Activated naive CD8-positive, alpha-beta T cell treated with anti-CD3 and anti-CD28 coated beads for 36 hours (primary cell): ENCODE measurements at regions not wholly inside any gene's neighbourhood (a gene's known extent, or its start where the extent isn't known, plus 50 kb on each side); places are given as distances from the start of the nearest gene placed in this dataset.

ENCODE experiments used
- DNase-seq: peaks from one replicate; pipeline ENCODE4 v3.0.0; 2021
- H3K27ac Mint-ChIP-seq: one replicate; pipeline ENCODE4 v1.8.0; 2022; ENCODE audit warnings: mild to moderate bottlenecking, moderate library complexity, mixed read lengths
- H3K27me3 Mint-ChIP-seq: one replicate; pipeline ENCODE4 v1.8.0; 2022; ENCODE audit warnings: mild to moderate bottlenecking, mixed read lengths
- H3K36me3 Mint-ChIP-seq: one replicate; pipeline ENCODE4 v1.8.0; 2021; ENCODE audit warnings: mild to moderate bottlenecking, mixed read lengths
- H3K4me1 Mint-ChIP-seq: one replicate; pipeline ENCODE4 v1.8.0; 2021; ENCODE audit warnings: mixed read lengths
- H3K4me3 Mint-ChIP-seq: one replicate; pipeline ENCODE4 v1.8.0; 2022; ENCODE audit warnings: mild to moderate bottlenecking, moderate library complexity, mixed read lengths
- H3K9me3 Mint-ChIP-seq: one replicate; pipeline ENCODE4 v1.8.0; 2022; ENCODE audit warnings: mixed read lengths

GRCh38 chr1:105632342-105633196, 1423.9 kb upstream of the PRMT6 start:
- Mint-ChIP-seq H3K4me1 (no peaks in the 10 kb centered on the region), H3K9me3 (peaks cover 17% of the 10 kb centered on the region), H3K4me3 (no peak overlapping the region), H3K27me3 (no peaks in the 10 kb centered on the region), H3K27ac (no peak overlapping the region), H3K36me3 (no peaks in the 10 kb centered on the region)
- no peak for DNase-seq

GRCh38 chr1:105636052-105636451, 1420.4 kb upstream of the PRMT6 start:
- Mint-ChIP-seq H3K27me3 (no peaks in the 10 kb centered on the region), H3K9me3 (peaks cover 18% of the 10 kb centered on the region), H3K36me3 (no peaks in the 10 kb centered on the region), H3K27ac (no peak overlapping the region), H3K4me3 (no peak overlapping the region), H3K4me1 (no peaks in the 10 kb centered on the region)
- no peak for DNase-seq

GRCh38 chr1:105641407-105641806, 1415.1 kb upstream of the PRMT6 start:
- H3K27ac Mint-ChIP-seq = no peak overlapping the region
- no peak overlapping the region for H3K4me3 Mint-ChIP-seq
- peaks cover 10% of the 10 kb centered on the region for H3K9me3 Mint-ChIP-seq
- DNase-seq = no peak
- no peaks in the 10 kb centered on the region for H3K4me1 Mint-ChIP-seq
- H3K27me3 Mint-ChIP-seq = no peaks in the 10 kb centered on the region
- H3K36me3 Mint-ChIP-seq = no peaks in the 10 kb centered on the region

- H3K27ac Mint-ChIP-seq = no peak overlapping the region
- H3K36me3 Mint-ChIP-seq = no peaks in the 10 kb centered on the region
- no peaks in the 10 kb centered on the region for H3K4me1 Mint-ChIP-seq
- no peaks in the 10 kb centered on the region for H3K27me3 Mint-ChIP-seq
- no peak overlapping the region for H3K4me3 Mint-ChIP-seq
- no peak for DNase-seq
- H3K9me3 Mint-ChIP-seq = peaks cover 2% of the 10 kb centered on the region
These were observed 1404.4 kb upstream of the PRMT6 start for GRCh38 chr1:105652109-105652508.

GRCh38 chr1:105655032-105655431, 1401.4 kb upstream of the PRMT6 start:
- Mint-ChIP-seq H3K27me3 (no peaks in the 10 kb centered on the region), H3K4me3 (no peak overlapping the region), H3K4me1 (no peaks in the 10 kb centered on the region), H3K9me3 (no peaks in the 10 kb centered on the region), H3K36me3 (no peaks in the 10 kb centered on the region), H3K27ac (no peak overlapping the region)
- DNase-seq = no peak

- Mint-ChIP-seq H3K4me3 (no peak overlapping the region), H3K27ac (no peak overlapping the region), H3K9me3 (peaks cover 8% of the 10 kb centered on the region), H3K4me1 (no peaks in the 10 kb centered on the region), H3K36me3 (no peaks in the 10 kb centered on the region), H3K27me3 (no peaks in the 10 kb centered on the region)
- no peak for DNase-seq
These were observed 1392.0 kb upstream of the PRMT6 start for GRCh38 chr1:105664495-105664894.

GRCh38 chr1:105678334-105678733, 1378.1 kb upstream of the PRMT6 start:
- Mint-ChIP-seq H3K27ac (no peak overlapping the region), H3K4me1 (no peaks in the 10 kb centered on the region), H3K27me3 (no peaks in the 10 kb centered on the region), H3K9me3 (peaks cover 6% of the 10 kb centered on the region), H3K4me3 (no peak overlapping the region), H3K36me3 (no peaks in the 10 kb centered on the region)
- no peak for DNase-seq

- peaks cover 7% of the 10 kb centered on the region for H3K9me3 Mint-ChIP-seq
- DNase-seq = no peak
- H3K4me3 Mint-ChIP-seq = no peak overlapping the region
- no peaks in the 10 kb centered on the region for H3K4me1 Mint-ChIP-seq
- no peaks in the 10 kb centered on the region for H3K27me3 Mint-ChIP-seq
- H3K36me3 Mint-ChIP-seq = no peaks in the 10 kb centered on the region
- no peak overlapping the region for H3K27ac Mint-ChIP-seq
These were observed 1371.8 kb upstream of the PRMT6 start for GRCh38 chr1:105684714-105685113.

GRCh38 chr1:105686026-105686425, 1370.4 kb upstream of the PRMT6 start:
- H3K4me3 Mint-ChIP-seq = no peak overlapping the region
- peaks cover 5% of the 10 kb centered on the region for H3K9me3 Mint-ChIP-seq
- H3K4me1 Mint-ChIP-seq = no peaks in the 10 kb centered on the region
- no peaks in the 10 kb centered on the region for H3K36me3 Mint-ChIP-seq
- no peak for DNase-seq
- no peak overlapping the region for H3K27ac Mint-ChIP-seq
- no peaks in the 10 kb centered on the region for H3K27me3 Mint-ChIP-seq

GRCh38 chr1:105686874-105687690, 1369.4 kb upstream of the PRMT6 start:
- Mint-ChIP-seq H3K27me3 (no peaks in the 10 kb centered on the region), H3K36me3 (no peaks in the 10 kb centered on the region), H3K4me1 (no peaks in the 10 kb centered on the region), H3K27ac (no peak overlapping the region), H3K4me3 (no peak overlapping the region), H3K9me3 (peaks cover 5% of the 10 kb centered on the region)
- no peak for DNase-seq

GRCh38 chr1:105700723-105701122, 1355.8 kb upstream of the PRMT6 start:
- H3K9me3 Mint-ChIP-seq = peaks cover 3% of the 10 kb centered on the region
- no peaks in the 10 kb centered on the region for H3K4me1 Mint-ChIP-seq
- H3K27me3 Mint-ChIP-seq = no peaks in the 10 kb centered on the region
- no peaks in the 10 kb centered on the region for H3K36me3 Mint-ChIP-seq
- H3K4me3 Mint-ChIP-seq = no peak overlapping the region
- H3K27ac Mint-ChIP-seq = no peak overlapping the region
- DNase-seq = no peak

GRCh38 chr1:105724286-105724685, 1332.2 kb upstream of the PRMT6 start:
- Mint-ChIP-seq H3K27ac (no peak overlapping the region), H3K9me3 (peaks cover 7% of the 10 kb centered on the region), H3K36me3 (no peaks in the 10 kb centered on the region), H3K4me1 (no peaks in the 10 kb centered on the region), H3K4me3 (no peak overlapping the region), H3K27me3 (no peaks in the 10 kb centered on the region)
- DNase-seq = no peak

GRCh38 chr1:105730701-105731100, 1325.8 kb upstream of the PRMT6 start:
- Mint-ChIP-seq H3K4me1 (no peaks in the 10 kb centered on the region), H3K27me3 (no peaks in the 10 kb centered on the region), H3K9me3 (peaks cover 4% of the 10 kb centered on the region), H3K36me3 (no peaks in the 10 kb centered on the region), H3K4me3 (no peak overlapping the region), H3K27ac (no peak overlapping the region)
- no peak for DNase-seq

- no peaks in the 10 kb centered on the region for H3K27me3 Mint-ChIP-seq
- no peak overlapping the region for H3K27ac Mint-ChIP-seq
- H3K4me3 Mint-ChIP-seq = no peak overlapping the region
- no peak for DNase-seq
- peaks cover 9% of the 10 kb centered on the region for H3K9me3 Mint-ChIP-seq
- no peaks in the 10 kb centered on the region for H3K4me1 Mint-ChIP-seq
- H3K36me3 Mint-ChIP-seq = no peaks in the 10 kb centered on the region
These were observed 1320.1 kb upstream of the PRMT6 start for GRCh38 chr1:105736349-105736748.

- Mint-ChIP-seq H3K4me1 (no peaks in the 10 kb centered on the region), H3K27me3 (no peaks in the 10 kb centered on the region), H3K27ac (no peak overlapping the region), H3K36me3 (no peaks in the 10 kb centered on the region), H3K9me3 (peaks cover 5% of the 10 kb centered on the region), H3K4me3 (no peak overlapping the region)
- no peak for DNase-seq
These were observed 1276.7 kb upstream of the PRMT6 start for GRCh38 chr1:105779727-105780126.
